Endothelial cell of umbilical vein (primary cell): ENCODE measurements at regions not wholly inside any gene's neighbourhood (a gene's known extent, or its start where the extent isn't known, plus 50 kb on each side); places are given as distances from the start of the nearest gene placed in this dataset.

ENCODE experiments used
- EZH2 ChIP-seq: IDR thresholded peaks from 2 replicates; pipeline ENCODE4 v1.6.1; 2012; ENCODE audit warnings: borderline replicate concordance, low read depth, mild to moderate bottlenecking, moderate library complexity, low read length, inconsistent platforms; ENCODE audit not compliant: severe bottlenecking
- GATA2 ChIP-seq: IDR thresholded peaks from 2 replicates; pipeline ENCODE4 v1.7.0; 2011; ENCODE audit warnings: low read depth, mild to moderate bottlenecking, moderate library complexity, mixed read lengths, low read length; ENCODE audit not compliant: insufficient read length, insufficient read depth
- POLR2A ChIP-seq: IDR thresholded peaks from 2 replicates; pipeline ENCODE4 v1.6.1; 2012; ENCODE audit warnings: low read depth, mild to moderate bottlenecking, control low read depth, low read length
- TF ChIP-seq, protein P1 (sequence below), 2 donors: IDR thresholded peaks; 1 replicate in 1 of 2; 2 replicates in 1 of 2; pipeline ENCODE4 v1.5.1; 2011; ENCODE audit warnings: low read length in 2 of 2, mild to moderate bottlenecking in 2 of 2, moderate library complexity in 2 of 2, control low read depth in 1 of 2, inconsistent platforms in 1 of 2, low read depth in 1 of 2; ENCODE audit not compliant: insufficient read depth in 1 of 2; ENCODE audit errors: extremely low read depth in 1 of 2

DNA sequence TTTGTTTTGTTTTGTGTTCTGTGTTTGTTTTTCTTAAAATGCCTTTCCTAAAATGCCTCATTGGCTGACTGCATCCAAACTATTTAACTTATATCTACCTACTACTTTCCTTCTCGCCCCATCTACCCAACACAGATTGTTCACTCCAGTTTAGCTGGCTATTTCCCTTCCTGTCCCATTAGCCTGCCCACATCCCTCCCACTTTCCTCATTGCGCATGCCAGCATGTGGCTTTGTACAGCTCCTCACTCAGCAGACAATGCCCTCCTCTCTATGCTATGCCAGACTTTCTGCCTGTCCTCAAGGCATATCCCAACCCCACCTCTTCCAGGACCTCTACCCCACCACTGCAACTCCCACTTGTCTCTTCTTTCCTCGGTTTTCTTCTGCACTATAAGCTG is 94.7 kb upstream of the C1orf21 start:
- TF ChIP-seq, protein P1, sequence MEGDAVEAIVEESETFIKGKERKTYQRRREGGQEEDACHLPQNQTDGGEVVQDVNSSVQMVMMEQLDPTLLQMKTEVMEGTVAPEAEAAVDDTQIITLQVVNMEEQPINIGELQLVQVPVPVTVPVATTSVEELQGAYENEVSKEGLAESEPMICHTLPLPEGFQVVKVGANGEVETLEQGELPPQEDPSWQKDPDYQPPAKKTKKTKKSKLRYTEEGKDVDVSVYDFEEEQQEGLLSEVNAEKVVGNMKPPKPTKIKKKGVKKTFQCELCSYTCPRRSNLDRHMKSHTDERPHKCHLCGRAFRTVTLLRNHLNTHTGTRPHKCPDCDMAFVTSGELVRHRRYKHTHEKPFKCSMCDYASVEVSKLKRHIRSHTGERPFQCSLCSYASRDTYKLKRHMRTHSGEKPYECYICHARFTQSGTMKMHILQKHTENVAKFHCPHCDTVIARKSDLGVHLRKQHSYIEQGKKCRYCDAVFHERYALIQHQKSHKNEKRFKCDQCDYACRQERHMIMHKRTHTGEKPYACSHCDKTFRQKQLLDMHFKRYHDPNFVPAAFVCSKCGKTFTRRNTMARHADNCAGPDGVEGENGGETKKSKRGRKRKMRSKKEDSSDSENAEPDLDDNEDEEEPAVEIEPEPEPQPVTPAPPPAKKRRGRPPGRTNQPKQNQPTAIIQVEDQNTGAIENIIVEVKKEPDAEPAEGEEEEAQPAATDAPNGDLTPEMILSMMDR (IDR thresholded peaks at IDR 0.05; ENCODE audit: extremely low read depth in 1 of 2, insufficient read depth in 1 of 2, low read depth in 1 of 2, low read length in 2 of 2), result no peak
- TF ChIP-seq POLR2A, result no peak
- TF ChIP-seq EZH2, result no peak
- TF ChIP-seq GATA2, result no peak
